Thoracic aorta (tissue), 2 donors: ENCODE measurements at regions not wholly inside any gene's neighbourhood (a gene's known extent, or its start where the extent isn't known, plus 50 kb on each side); places are given as distances from the start of the nearest gene placed in this dataset.
"Not testable (repeated sequence)": the region's sequence is repeated elsewhere in the genome, so short reads cannot be mapped to it uniquely, and the experiment has no call there.

Experiments
- ATAC-seq: fragments of 150-250 bp; one replicate; pipeline ENCODE4 v1.8.0; 2017; ENCODE audit warnings: low read depth; ENCODE audit not compliant: insufficient number of reproducible peaks, low FRiP score
- DNase-seq: peaks from one replicate; pipeline ENCODE4 v3.0.0-alpha.2; 2020; ENCODE audit warnings: low spot score
- H3K27ac ChIP-seq, 2 donors: fragments of 200-600 bp; sonication (generic); 1 replicate in 1 of 2; 2 replicates in 1 of 2; pipeline ENCODE4 v1.5.1; 2016; ENCODE audit warnings: mild to moderate bottlenecking in 2 of 2, moderate library complexity in 2 of 2
- H3K27me3 ChIP-seq: fragments of 200-600 bp; sonication (generic); replicated peaks from 2 replicates; pipeline ENCODE4 v1.6.0; 2016; ENCODE audit warnings: mild to moderate bottlenecking; ENCODE audit not compliant: insufficient read depth
- H3K36me3 ChIP-seq: fragments of 200-600 bp; sonication (generic); one replicate; pipeline ENCODE4 v1.5.1; 2016
- H3K4me1 ChIP-seq, 2 donors: fragments of 200-600 bp; sonication (generic); 1 replicate in 1 of 2; 2 replicates in 1 of 2; pipeline versions ENCODE4 v1.5.1 to v1.6.0; 2016; ENCODE audit warnings: low read depth in 2 of 2, mild to moderate bottlenecking in 1 of 2; ENCODE audit not compliant: control insufficient read depth in 1 of 2
- H3K4me3 ChIP-seq: fragments of 200-600 bp; sonication (generic); 2 replicates; pipeline ENCODE4 v1.5.1; 2016; ENCODE audit warnings: mild to moderate bottlenecking
- H3K9me3 ChIP-seq: fragments of 200-600 bp; sonication (generic); 2 replicates; pipeline ENCODE4 v1.5.1; 2016
- CTCF ChIP-seq: fragments of 200-600 bp; sonication (generic); IDR thresholded peaks from one replicate; pipeline ENCODE4 v1.5.1; 2019; ENCODE audit warnings: antibody characterized with exemption

- Histone ChIP-seq H3K27me3 (no peaks in the 10 kb centered on the region), H3K4me3 (no peak overlapping the region), H3K27ac (no peak overlapping the region), H3K36me3 (no peaks in the 10 kb centered on the region), H3K9me3 (no peaks in the 10 kb centered on the region), H3K4me1 (peaks cover 5 to 15% of the 10 kb centered on the region in 2 donors)
- ATAC-seq (no peak), DNase-seq (no peak)
- no peak for TF ChIP-seq CTCF
Observed at GRCh38 chr4:1551211-1551610, 132.9 kb downstream of the FAM53A start.

GRCh38 chr4:1550122-1551070 lies 133.7 kb downstream of the FAM53A start:
- TF ChIP-seq CTCF: no peak
- DNase-seq (no peak), ATAC-seq (no peak)
- Histone ChIP-seq H3K9me3 (no peaks in the 10 kb centered on the region), H3K36me3 (no peaks in the 10 kb centered on the region), H3K27ac (no peak overlapping the region), H3K4me1 (peaks cover 5 to 15% of the 10 kb centered on the region in 2 donors), H3K4me3 (no peak overlapping the region), H3K27me3 (no peaks in the 10 kb centered on the region)

GRCh38 chr4:1549638-1550035 lies 134.5 kb downstream of the FAM53A start:
- no peaks in the 10 kb centered on the region for H3K36me3 ChIP-seq

GRCh38 chr4:1548827-1549637 lies 135.1 kb downstream of the FAM53A start:
- H3K36me3 ChIP-seq, DNase-seq, H3K27me3 ChIP-seq, H3K9me3 ChIP-seq: not testable (repeated sequence)
- TF ChIP-seq CTCF: peak; percentile 96
- Histone ChIP-seq H3K4me1 (peaks cover 5 to 15% of the 10 kb centered on the region in 2 donors), H3K4me3 (peak overlapping the region; percentile 66), H3K27ac (peak overlapping the region; percentile 1 to 41)
- peak; percentile 79 for ATAC-seq

More at GRCh38 chr4:1549638-1550035, 134.5 kb downstream of the FAM53A start:
- H3K9me3 ChIP-seq: no peaks in the 10 kb centered on the region
- no peak for TF ChIP-seq CTCF
- no peaks in the 10 kb centered on the region for H3K27me3 ChIP-seq
- ATAC-seq (no peak), DNase-seq (no peak)
- no peak overlapping the region for H3K27ac ChIP-seq
- H3K4me1 ChIP-seq: peaks cover 5 to 15% of the 10 kb centered on the region in 2 donors
- no peak overlapping the region for H3K4me3 ChIP-seq
